ENCODE measurements at regions not wholly inside any gene's neighbourhood (a gene's known extent, or its start where the extent isn't known, plus 50 kb on each side); places are given as distances from the start of the nearest gene placed in this dataset.
"Not testable (repeated sequence)": the region's sequence is repeated elsewhere in the genome, so short reads cannot be mapped to it uniquely, and the experiment has no call there.

GRCh38 chr20:51935003-51935358 lies 132.7 kb upstream of the SALL4 start:
- Histone ChIP-seq H3K36me3 (ENCODE audit: insufficient read depth, low read depth, low read length) (no peaks in the 10 kb centered on the region), H3K4me3 (ENCODE audit: low read length) (no peak overlapping the region), H3K9ac (ENCODE audit: low read depth, low read length) (no peak overlapping the region), H3K27ac (ENCODE audit: low read length) (no peak overlapping the region), H3K27me3 (ENCODE audit: insufficient read depth, low read length) (no peaks in the 10 kb centered on the region), H3K9me3 (ENCODE audit: insufficient read depth, low read depth, low read length) (no peaks in the 10 kb centered on the region), H3K4me1 (ENCODE audit: insufficient read depth, low read length) (peaks cover 4% of the 10 kb centered on the region; the same call in 1 of the 2 replicates)

DNA sequence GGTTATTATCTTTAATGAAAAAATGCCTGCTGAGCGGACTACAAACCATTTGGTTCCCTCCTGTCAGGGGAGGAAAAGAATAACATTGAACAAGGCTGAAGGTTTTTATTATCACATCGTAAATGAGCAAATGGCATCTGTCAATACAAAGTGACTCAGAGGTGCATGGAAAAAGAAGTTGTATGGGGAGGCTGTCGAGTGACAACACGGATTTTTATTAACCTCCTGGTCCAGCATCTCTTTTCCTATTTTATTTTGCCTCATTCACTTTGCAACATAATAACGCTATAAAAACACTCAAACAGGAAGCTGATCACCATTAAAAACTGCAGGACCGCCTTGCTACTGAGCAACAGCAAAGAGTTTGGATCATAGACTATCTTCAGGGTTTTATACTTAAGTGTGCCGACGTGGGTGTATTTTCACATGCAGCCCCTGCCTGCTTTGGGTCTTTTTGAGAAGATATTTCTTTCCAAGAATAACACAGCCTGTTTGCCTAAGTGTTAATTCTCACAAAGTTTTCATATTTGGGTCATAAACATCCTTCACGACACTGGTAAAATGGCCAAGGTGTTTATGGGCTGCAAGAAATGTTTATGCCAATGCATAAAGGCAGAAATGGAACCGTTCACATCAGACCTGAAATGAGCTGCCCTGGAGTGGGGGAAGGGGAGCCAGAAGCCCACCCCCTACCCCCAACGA lies 132.1 kb upstream of the SALL4 start:
- Histone ChIP-seq H3K27ac (ENCODE audit: low read length) (no peak overlapping the region), H3K36me3 (ENCODE audit: insufficient read depth, low read depth, low read length) (no peaks in the 10 kb centered on the region), H3K9ac (ENCODE audit: low read depth, low read length) (no peak overlapping the region), H3K9me3 (ENCODE audit: insufficient read depth, low read depth, low read length) (no peaks in the 10 kb centered on the region), H3K4me1 (ENCODE audit: insufficient read depth, low read length) (peaks cover 4% of the 10 kb centered on the region; the same call in 1 of the 2 replicates), H3K27me3 (ENCODE audit: insufficient read depth, low read length) (no peaks in the 10 kb centered on the region), H3K4me3 (ENCODE audit: low read length) (no peak overlapping the region)

GRCh38 chr20:51931371-51931781 lies 129.1 kb upstream of the SALL4 start:
- no peaks in the 10 kb centered on the region for H3K27me3 ChIP-seq (ENCODE audit: insufficient read depth, low read length)
- H3K4me3 ChIP-seq (ENCODE audit: low read length), result no peak overlapping the region
- peaks cover 4% of the 10 kb centered on the region; the same call in 1 of the 2 replicates for H3K4me1 ChIP-seq (ENCODE audit: insufficient read depth, low read length)
- H3K36me3 ChIP-seq (ENCODE audit: insufficient read depth, low read depth, low read length), result no peaks in the 10 kb centered on the region
- H3K9me3 ChIP-seq (ENCODE audit: insufficient read depth, low read depth, low read length), result no peaks in the 10 kb centered on the region
- no peak overlapping the region for H3K9ac ChIP-seq (ENCODE audit: low read depth, low read length)
- no peak overlapping the region for H3K27ac ChIP-seq (ENCODE audit: low read length)

- H3K4me1 ChIP-seq (ENCODE audit: insufficient read depth, low read length), result peaks cover 4% of the 10 kb centered on the region; the same call in 1 of the 2 replicates
- H3K9ac ChIP-seq (ENCODE audit: low read depth, low read length), result no peak overlapping the region
- H3K27ac ChIP-seq (ENCODE audit: low read length), result no peak overlapping the region
Observed at GRCh38 chr20:51930775-51931174, 128.5 kb upstream of the SALL4 start.

DNA sequence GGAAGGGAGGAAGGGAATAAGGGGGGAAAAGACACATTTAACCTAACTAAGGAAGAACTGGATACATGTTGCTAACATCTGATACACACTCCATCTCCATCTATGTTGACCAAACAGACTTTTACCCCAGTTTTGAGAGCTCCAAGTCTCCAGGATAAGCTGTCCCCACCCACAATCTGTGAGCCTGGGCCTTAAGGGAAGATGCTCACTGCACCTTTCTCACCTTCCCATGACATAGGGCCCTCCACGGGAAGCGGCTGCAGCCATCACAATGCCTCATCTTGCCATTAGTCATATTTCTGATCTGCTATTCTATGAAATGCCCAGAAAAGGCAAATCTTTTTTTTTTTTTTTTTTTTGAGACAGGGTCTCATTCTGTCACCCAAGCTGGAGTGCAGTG lies 126.6 kb upstream of the SALL4 start:
- H3K27me3 ChIP-seq (ENCODE audit: insufficient read depth, low read length), result no peaks in the 10 kb centered on the region
- no peak overlapping the region for H3K4me3 ChIP-seq (ENCODE audit: low read length)
- H3K9ac ChIP-seq (ENCODE audit: low read depth, low read length), result no peak overlapping the region
- H3K27ac ChIP-seq (ENCODE audit: low read length), result no peak overlapping the region
- no peaks in the 10 kb centered on the region for H3K36me3 ChIP-seq (ENCODE audit: insufficient read depth, low read depth, low read length)
- H3K4me1 ChIP-seq (ENCODE audit: insufficient read depth, low read length), result no peaks in the 10 kb centered on the region
- H3K9me3 ChIP-seq (ENCODE audit: insufficient read depth, low read depth, low read length), result no peaks in the 10 kb centered on the region

More at GRCh38 chr20:51930775-51931174, 128.5 kb upstream of the SALL4 start:
- H3K9me3 ChIP-seq (ENCODE audit: insufficient read depth, low read depth, low read length), result no peaks in the 10 kb centered on the region
- no peaks in the 10 kb centered on the region for H3K27me3 ChIP-seq (ENCODE audit: insufficient read depth, low read length)
- H3K36me3 ChIP-seq (ENCODE audit: insufficient read depth, low read depth, low read length), result no peaks in the 10 kb centered on the region
- H3K4me3 ChIP-seq (ENCODE audit: low read length), result no peak overlapping the region

DNA sequence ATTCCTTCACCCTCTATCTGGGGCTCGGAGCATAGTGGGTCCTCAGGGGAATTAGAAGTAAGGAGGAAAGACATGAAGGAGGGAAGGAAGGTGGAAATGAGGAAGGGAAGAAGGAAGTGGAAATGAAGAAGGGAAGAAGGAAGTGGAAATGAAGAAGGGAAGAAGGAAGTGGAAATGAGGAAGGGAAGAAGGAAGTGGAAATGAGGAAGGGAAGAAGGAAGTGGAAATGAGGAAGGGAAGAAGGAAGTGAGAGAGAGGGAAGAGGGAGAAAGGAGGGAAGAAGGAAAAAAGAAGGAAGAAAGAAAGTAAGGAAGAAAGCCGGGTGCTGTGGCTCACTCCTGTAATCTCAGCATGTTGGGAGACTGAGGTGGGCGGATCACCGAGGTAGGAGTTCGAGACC lies 125.6 kb upstream of the SALL4 start:
- H3K27me3 ChIP-seq (ENCODE audit: insufficient read depth, low read length); H3K4me1 ChIP-seq (ENCODE audit: insufficient read depth, low read length); H3K9me3 ChIP-seq (ENCODE audit: insufficient read depth, low read depth, low read length); H3K27ac ChIP-seq (ENCODE audit: low read length); H3K9ac ChIP-seq (ENCODE audit: low read depth, low read length); H3K36me3 ChIP-seq (ENCODE audit: insufficient read depth, low read depth, low read length); H3K4me3 ChIP-seq (ENCODE audit: low read length): not testable (repeated sequence)

DNA sequence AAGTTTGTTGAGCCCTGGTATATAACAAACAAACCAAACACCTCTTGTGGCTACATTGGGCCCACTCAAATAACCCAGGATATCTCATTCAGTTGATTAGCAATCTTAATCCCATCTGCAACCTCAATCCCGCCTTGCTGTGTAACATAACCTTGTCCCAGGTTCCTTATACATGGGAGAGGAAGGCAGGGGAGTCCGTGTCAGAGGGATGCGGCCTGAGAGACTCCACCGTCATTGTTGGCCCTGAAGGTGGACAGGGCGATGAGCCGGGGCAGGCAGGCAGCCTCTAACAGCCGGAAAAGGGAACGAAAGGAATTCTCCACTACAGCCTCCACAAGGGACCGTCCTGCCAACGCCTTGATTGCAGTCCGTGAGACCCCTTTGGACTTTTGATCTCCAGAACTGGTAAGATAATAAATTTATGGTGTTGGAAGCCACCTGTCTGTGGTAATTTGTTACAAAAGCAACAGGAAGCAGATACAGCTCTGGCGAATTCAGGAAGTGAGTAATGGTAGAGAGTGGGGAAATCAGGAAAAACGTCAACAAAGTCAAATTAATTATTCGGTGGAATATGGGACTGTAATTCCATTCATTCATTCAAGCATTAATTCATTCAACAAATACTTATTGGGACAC lies 124.5 kb upstream of the SALL4 start:
- Histone ChIP-seq H3K36me3 (ENCODE audit: insufficient read depth, low read depth, low read length) (no peaks in the 10 kb centered on the region), H3K9ac (ENCODE audit: low read depth, low read length) (no peak overlapping the region), H3K4me1 (ENCODE audit: insufficient read depth, low read length) (no peaks in the 10 kb centered on the region), H3K27ac (ENCODE audit: low read length) (no peak overlapping the region), H3K9me3 (ENCODE audit: insufficient read depth, low read depth, low read length) (no peaks in the 10 kb centered on the region), H3K4me3 (ENCODE audit: low read length) (no peak overlapping the region), H3K27me3 (ENCODE audit: insufficient read depth, low read length) (no peaks in the 10 kb centered on the region)

- Histone ChIP-seq H3K9ac (ENCODE audit: low read depth, low read length) (no peak overlapping the region), H3K4me1 (ENCODE audit: insufficient read depth, low read length) (no peaks in the 10 kb centered on the region), H3K36me3 (ENCODE audit: insufficient read depth, low read depth, low read length) (no peaks in the 10 kb centered on the region), H3K9me3 (ENCODE audit: insufficient read depth, low read depth, low read length) (no peaks in the 10 kb centered on the region), H3K4me3 (ENCODE audit: low read length) (no peak overlapping the region), H3K27me3 (ENCODE audit: insufficient read depth, low read length) (no peaks in the 10 kb centered on the region), H3K27ac (ENCODE audit: low read length) (no peak overlapping the region)
Observed at GRCh38 chr20:51924509-51924908, 122.2 kb upstream of the SALL4 start.

GRCh38 chr20:51923633-51924032 lies 121.3 kb upstream of the SALL4 start:
- Histone ChIP-seq H3K9me3 (ENCODE audit: insufficient read depth, low read depth, low read length) (no peaks in the 10 kb centered on the region), H3K4me1 (ENCODE audit: insufficient read depth, low read length) (no peaks in the 10 kb centered on the region), H3K4me3 (ENCODE audit: low read length) (no peak overlapping the region), H3K9ac (ENCODE audit: low read depth, low read length) (no peak overlapping the region), H3K27me3 (ENCODE audit: insufficient read depth, low read length) (no peaks in the 10 kb centered on the region), H3K36me3 (ENCODE audit: insufficient read depth, low read depth, low read length) (no peaks in the 10 kb centered on the region), H3K27ac (ENCODE audit: low read length) (no peak overlapping the region)

DNA sequence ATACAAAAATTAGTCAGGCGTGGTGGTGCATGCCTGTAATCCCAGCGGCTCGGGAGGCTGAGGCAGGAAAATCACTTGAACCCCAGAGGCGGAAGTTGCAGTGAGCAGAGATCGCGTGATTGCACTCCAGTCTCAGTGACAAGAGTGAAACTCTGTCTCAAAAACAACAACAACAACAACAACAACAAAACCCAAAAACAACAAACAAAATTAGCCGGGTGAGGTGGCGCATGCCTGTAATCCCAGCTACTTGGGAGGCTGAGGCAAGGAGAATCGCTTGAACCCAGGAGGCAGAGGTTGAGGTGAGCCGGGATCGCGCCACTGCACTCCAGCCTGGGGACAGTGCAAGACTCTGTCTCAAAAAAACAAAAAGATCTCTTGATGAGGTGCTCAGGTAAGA lies 120.5 kb upstream of the SALL4 start:
- H3K27me3 ChIP-seq (ENCODE audit: insufficient read depth, low read length); H3K4me3 ChIP-seq (ENCODE audit: low read length); H3K4me1 ChIP-seq (ENCODE audit: insufficient read depth, low read length); H3K36me3 ChIP-seq (ENCODE audit: insufficient read depth, low read depth, low read length); H3K27ac ChIP-seq (ENCODE audit: low read length); H3K9me3 ChIP-seq (ENCODE audit: insufficient read depth, low read depth, low read length); H3K9ac ChIP-seq (ENCODE audit: low read depth, low read length): not testable (repeated sequence)

DNA sequence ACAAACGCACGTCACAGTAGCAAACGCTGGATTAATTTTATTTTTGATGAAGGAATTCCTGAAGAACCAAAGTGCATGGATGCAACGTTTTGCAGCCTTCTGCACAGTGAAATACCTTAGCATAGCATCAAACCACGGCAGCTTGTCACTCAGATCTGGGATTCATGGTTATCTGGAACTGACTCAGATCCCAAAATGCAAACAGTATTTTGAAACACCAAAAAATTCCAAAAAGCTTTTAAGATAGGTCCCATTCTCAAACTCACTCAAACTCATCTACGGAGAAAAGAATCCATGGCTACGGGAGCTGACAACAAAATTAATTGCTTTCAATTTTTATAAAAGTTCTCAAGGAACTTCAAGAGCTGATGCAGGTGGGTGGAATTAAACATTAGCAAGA lies 116.2 kb upstream of the SALL4 start:
- Histone ChIP-seq H3K27ac (ENCODE audit: low read length) (no peak overlapping the region), H3K9ac (ENCODE audit: low read depth, low read length) (no peak overlapping the region), H3K9me3 (ENCODE audit: insufficient read depth, low read depth, low read length) (no peaks in the 10 kb centered on the region), H3K27me3 (ENCODE audit: insufficient read depth, low read length) (no peaks in the 10 kb centered on the region), H3K4me1 (ENCODE audit: insufficient read depth, low read length) (peaks cover 6% of the 10 kb centered on the region; the same call in 1 of the 2 replicates), H3K36me3 (ENCODE audit: insufficient read depth, low read depth, low read length) (no peaks in the 10 kb centered on the region), H3K4me3 (ENCODE audit: low read length) (no peak overlapping the region)

DNA sequence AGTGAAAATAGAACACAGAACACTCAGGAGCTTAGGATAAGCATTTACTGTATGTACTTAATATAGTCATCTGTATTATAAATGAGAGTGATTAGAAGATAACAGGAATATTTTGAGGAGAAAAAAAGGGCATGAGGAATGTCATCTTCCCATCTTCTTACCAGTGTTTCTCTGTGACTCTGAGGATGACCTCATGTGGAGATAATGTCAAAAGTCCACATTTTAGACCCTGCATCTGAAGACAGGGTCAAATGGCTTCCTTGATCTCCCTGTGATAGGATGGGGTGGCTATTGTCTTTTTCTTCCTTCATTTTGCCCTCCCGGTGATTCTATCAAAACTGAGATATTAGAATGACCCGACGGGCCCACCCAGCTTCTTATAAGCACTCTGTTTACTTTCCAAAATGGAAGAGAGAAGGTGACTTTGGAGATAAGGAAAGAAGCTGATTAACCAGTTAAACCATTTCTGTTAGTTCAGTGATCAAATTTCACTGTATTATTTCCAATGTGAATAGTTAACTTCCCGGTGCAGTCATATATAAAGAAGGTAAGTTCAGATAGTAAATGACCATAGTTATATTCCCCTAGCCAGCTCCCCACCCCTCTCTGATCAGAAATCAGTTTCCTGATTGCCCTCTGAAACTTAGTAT lies 115.7 kb upstream of the SALL4 start:
- no peak overlapping the region for H3K4me3 ChIP-seq (ENCODE audit: low read length)
- no peak overlapping the region for H3K9ac ChIP-seq (ENCODE audit: low read depth, low read length)
- no peaks in the 10 kb centered on the region for H3K9me3 ChIP-seq (ENCODE audit: insufficient read depth, low read depth, low read length)
- H3K4me1 ChIP-seq (ENCODE audit: insufficient read depth, low read length), result peaks cover 6% of the 10 kb centered on the region; the same call in 1 of the 2 replicates
- no peaks in the 10 kb centered on the region for H3K27me3 ChIP-seq (ENCODE audit: insufficient read depth, low read length)
- H3K27ac ChIP-seq (ENCODE audit: low read length), result no peak overlapping the region
- no peaks in the 10 kb centered on the region for H3K36me3 ChIP-seq (ENCODE audit: insufficient read depth, low read depth, low read length)

Data from iPS-20b (cell line).